ENCODE measurements at regions not wholly inside any gene's neighbourhood (a gene's known extent, or its start where the extent isn't known, plus 50 kb on each side); places are given as distances from the start of the nearest gene placed in this dataset.

DNA sequence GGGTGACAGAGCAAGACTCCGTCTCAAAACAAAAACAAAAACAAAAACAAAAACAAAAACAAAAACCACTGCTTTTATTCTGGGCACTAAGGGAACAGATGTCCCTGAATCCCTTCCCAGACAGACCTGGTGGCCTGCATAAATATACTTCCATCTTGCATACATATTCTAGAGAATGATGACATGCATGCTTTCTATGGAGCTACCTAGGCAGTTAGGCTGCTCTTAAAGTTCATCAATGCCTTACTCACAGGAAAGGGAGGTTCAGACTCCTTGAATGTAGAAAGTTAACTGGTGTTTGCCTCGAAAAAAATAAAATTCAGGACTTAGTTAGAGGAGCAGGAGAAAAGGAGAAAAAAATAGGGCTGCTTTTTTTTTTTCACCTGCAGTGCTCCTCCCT, 72.6 kb downstream of the C3orf38 start:
- TF ChIP-seq, protein P1, sequence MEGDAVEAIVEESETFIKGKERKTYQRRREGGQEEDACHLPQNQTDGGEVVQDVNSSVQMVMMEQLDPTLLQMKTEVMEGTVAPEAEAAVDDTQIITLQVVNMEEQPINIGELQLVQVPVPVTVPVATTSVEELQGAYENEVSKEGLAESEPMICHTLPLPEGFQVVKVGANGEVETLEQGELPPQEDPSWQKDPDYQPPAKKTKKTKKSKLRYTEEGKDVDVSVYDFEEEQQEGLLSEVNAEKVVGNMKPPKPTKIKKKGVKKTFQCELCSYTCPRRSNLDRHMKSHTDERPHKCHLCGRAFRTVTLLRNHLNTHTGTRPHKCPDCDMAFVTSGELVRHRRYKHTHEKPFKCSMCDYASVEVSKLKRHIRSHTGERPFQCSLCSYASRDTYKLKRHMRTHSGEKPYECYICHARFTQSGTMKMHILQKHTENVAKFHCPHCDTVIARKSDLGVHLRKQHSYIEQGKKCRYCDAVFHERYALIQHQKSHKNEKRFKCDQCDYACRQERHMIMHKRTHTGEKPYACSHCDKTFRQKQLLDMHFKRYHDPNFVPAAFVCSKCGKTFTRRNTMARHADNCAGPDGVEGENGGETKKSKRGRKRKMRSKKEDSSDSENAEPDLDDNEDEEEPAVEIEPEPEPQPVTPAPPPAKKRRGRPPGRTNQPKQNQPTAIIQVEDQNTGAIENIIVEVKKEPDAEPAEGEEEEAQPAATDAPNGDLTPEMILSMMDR (IDR thresholded peaks at IDR 0.05; ENCODE audit: low read length) = no peak
- no peak for TF ChIP-seq EZH2 (IDR thresholded peaks at IDR 0.05; ENCODE audit: borderline replicate concordance, low read length)

All from OCI-LY1 (cell line).